T-helper 2 cell treated with Interferon-gamma antibody and Interleukin-4, amounts not matched to agents 5 μg/mL and 100 μg/mL, for 36 hours (primary cell): ENCODE measurements at regions not wholly inside any gene's neighbourhood (a gene's known extent, or its start where the extent isn't known, plus 50 kb on each side); places are given as distances from the start of the nearest gene placed in this dataset.

ENCODE experiments used
- DNase-seq: peaks from one replicate; pipeline ENCODE4 v3.0.0; 2021; ENCODE audit warnings: low spot score
- H3K27ac Mint-ChIP-seq: one replicate; pipeline ENCODE4 v1.8.0; 2021; ENCODE audit warnings: mild to moderate bottlenecking, mixed read lengths
- H3K27me3 Mint-ChIP-seq: one replicate; pipeline ENCODE4 v1.8.0; 2021; ENCODE audit warnings: low read depth, mixed read lengths
- H3K36me3 Mint-ChIP-seq: one replicate; pipeline ENCODE4 v1.8.0; 2021; ENCODE audit warnings: low read depth, mixed read lengths
- H3K4me1 Mint-ChIP-seq: one replicate; pipeline ENCODE4 v1.8.0; 2021; ENCODE audit warnings: low read depth, mixed read lengths
- H3K4me3 Mint-ChIP-seq: one replicate; pipeline ENCODE4 v1.8.0; 2022; ENCODE audit warnings: mild to moderate bottlenecking, moderate library complexity, mixed read lengths
- H3K9me3 Mint-ChIP-seq: one replicate; pipeline ENCODE4 v1.8.0; 2021; ENCODE audit warnings: mixed read lengths

DNA sequence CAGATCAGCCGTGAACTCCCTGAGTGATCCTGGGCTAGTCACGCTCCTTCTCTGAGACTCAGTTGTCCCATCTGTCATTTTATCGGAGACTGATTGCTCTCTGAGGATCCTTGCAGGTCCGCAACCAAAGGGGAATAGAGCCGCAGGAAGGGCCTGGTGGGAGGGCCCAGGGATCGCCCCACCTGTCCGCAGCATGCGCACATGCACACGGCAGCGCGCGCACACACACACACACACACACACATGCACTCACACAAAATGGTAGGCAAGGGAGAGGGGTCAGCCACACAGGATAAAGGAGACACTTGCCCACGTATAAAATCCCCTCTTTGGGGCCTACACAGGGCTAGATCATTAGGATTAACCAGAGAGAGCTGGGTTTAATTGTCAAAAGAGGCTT, 95.6 kb upstream of the FOXP4 start:
- H3K4me3 Mint-ChIP-seq = no peak overlapping the region
- H3K4me1 Mint-ChIP-seq = no peaks in the 10 kb centered on the region
- no peak for DNase-seq
- no peaks in the 10 kb centered on the region for H3K36me3 Mint-ChIP-seq
- H3K27ac Mint-ChIP-seq = no peak overlapping the region
- no peaks in the 10 kb centered on the region for H3K9me3 Mint-ChIP-seq
- H3K27me3 Mint-ChIP-seq = no peaks in the 10 kb centered on the region

DNA sequence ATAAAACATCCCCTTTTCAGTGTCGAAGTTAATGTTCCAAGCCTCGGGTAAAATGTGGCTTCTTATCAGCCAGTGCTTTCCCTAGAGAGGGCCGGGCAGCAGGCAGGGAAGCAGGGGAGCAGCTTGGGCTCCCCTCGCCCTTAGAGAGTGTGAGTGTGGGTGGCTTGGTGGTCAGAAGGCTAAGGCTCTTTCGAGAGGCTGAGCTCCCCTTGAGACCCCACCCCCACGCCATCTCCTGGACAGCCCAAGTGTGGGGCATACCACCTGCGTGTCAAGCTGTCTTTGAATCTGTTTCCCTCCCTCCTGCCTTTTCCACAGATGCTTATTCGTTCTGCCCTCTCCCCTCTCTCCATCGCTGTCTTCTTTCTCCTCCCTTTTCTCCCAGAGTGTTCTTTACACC, 95.1 kb upstream of the FOXP4 start:
- Mint-ChIP-seq H3K9me3 (no peaks in the 10 kb centered on the region), H3K4me3 (no peak overlapping the region), H3K27ac (no peak overlapping the region), H3K36me3 (no peaks in the 10 kb centered on the region), H3K4me1 (no peaks in the 10 kb centered on the region), H3K27me3 (no peaks in the 10 kb centered on the region)
- no peak for DNase-seq

DNA sequence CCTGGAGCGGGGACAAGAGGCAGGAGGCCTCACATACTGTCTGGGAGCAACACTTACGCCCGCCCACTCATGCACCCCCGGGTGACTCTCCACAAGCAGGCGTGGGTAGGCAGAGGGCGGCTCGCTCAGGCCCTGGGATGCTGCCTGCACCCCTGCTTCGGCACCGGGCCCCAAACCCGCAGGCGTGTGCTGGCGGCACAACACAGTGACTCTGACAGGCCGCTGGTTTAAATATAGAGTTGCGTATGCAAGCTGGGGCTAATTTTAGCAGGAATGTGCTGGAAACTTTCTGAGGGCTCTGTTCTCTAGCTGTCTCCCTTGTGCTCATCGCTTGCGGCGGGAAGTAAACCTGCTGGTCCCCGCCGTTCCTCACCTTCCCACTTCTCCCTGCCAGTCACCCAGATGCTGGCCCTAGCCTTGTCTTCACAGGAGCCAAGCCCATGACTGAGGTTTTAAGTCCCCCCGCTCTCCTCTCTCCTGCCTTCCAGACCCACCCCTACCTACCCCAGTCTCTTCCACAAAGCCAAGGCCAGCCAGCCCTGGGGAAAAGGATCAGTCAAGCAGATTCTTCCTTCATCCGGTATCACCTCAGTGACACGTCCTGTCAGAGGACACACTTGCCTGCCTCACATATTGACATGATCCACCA, 94.5 kb upstream of the FOXP4 start:
- Mint-ChIP-seq H3K4me3 (no peak overlapping the region), H3K9me3 (no peaks in the 10 kb centered on the region), H3K27ac (no peak overlapping the region), H3K36me3 (no peaks in the 10 kb centered on the region), H3K4me1 (no peaks in the 10 kb centered on the region), H3K27me3 (no peaks in the 10 kb centered on the region)
- DNase-seq = no peak

DNA sequence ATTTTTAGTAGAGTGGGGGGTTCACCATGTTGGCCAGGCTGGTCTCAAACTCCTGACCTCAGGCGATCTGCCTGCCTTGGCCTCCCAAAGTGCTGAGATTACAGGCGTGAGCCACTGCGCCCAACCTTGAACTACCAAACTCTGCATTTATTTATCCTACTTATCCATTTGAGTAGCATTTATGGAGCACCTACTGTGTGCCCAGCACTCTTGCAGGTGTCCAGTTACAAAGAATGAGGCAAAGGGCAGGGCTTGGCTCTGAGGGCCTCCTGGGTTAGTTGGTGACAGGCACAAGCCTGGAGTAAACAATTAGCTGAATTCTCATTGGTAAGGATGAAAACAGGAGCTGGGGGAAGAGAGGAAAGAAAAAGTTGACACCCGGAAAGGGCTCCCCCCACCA, 93.4 kb upstream of the FOXP4 start:
- Mint-ChIP-seq H3K36me3 (no peaks in the 10 kb centered on the region), H3K4me3 (no peak overlapping the region), H3K27me3 (no peaks in the 10 kb centered on the region), H3K9me3 (no peaks in the 10 kb centered on the region), H3K27ac (no peak overlapping the region), H3K4me1 (no peaks in the 10 kb centered on the region)
- DNase-seq = no peak

DNA sequence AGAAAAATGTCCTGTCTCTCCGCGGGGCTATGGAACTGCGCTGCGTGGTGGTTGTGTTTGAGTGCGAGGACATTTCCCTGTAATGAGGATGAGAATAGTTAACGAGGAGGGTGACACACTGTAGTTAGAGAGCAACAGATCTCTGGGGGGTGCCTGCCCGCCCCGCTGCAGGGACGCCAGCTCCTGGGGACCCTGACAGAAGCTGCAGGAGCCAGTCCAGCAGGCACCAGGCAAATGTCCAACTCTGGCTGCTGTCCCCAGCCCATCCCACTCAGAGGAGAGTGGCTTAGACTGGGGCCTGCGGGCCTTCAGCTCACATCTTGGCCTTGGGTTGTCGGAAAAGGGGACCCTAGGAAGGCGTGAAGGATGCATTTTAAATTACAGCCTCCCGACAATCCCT, 92.9 kb upstream of the FOXP4 start:
- no peaks in the 10 kb centered on the region for H3K4me1 Mint-ChIP-seq
- no peaks in the 10 kb centered on the region for H3K27me3 Mint-ChIP-seq

DNA sequence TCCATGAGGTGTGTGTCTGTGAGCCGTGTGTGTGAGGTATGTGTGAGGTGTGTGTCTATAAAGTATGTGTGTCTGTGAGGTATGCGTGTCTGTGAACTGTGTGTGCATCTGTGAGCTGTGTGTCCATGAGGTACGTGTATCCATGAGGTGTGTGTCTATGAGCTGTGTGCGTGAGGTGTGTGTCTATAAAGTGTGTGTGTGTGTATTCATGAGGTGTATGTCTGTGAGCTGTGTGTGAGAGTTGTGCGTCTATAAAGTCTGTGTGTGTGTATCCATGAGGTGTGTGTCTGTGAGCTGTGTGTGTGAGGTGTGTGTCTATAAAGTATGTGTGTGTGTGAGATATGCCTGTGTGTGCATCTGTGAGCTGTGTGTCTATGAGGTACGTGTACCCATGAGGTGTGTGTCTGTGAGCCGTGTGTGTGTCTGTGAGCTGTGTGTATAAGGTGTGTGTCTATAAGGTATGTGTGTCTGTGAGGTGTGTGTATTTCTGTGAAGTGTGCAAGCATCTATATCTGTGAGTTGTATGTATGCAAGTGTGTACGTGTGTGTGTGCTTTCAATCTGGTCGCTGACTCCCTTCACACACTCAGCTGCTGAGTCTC, 91.9 kb upstream of the FOXP4 start:
- H3K27me3 Mint-ChIP-seq = peaks cover 3% of the 10 kb centered on the region
- no peak overlapping the region for H3K4me3 Mint-ChIP-seq
- H3K36me3 Mint-ChIP-seq = no peaks in the 10 kb centered on the region
- no peak overlapping the region for H3K27ac Mint-ChIP-seq
- no peaks in the 10 kb centered on the region for H3K9me3 Mint-ChIP-seq
- DNase-seq = no peak
- no peaks in the 10 kb centered on the region for H3K4me1 Mint-ChIP-seq

More for the DNA sequence above, 92.9 kb upstream of the FOXP4 start:
- DNase-seq = no peak
- Mint-ChIP-seq H3K9me3 (no peaks in the 10 kb centered on the region), H3K36me3 (no peaks in the 10 kb centered on the region), H3K27ac (no peak overlapping the region), H3K4me3 (no peak overlapping the region)

DNA sequence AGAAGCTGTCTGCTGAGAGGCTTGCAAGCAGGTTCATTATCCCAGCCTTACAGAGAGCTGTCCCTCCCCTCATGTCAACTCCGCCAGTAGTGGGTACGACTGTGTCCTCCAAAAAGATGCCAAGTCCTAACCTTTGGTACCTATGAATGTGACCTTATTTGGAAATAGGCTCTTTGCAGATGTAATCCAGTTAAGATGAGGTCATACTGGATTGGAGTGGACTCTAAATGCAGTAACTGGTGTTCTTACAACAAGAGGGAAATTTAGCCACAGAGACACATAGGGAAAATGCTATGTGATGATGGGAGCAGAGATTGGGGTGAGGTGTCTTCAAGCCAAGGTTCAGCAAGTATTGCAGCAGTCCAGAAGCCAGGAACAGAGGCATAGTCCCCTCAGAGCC, 90.8 kb upstream of the FOXP4 start:
- H3K4me3 Mint-ChIP-seq = no peak overlapping the region
- H3K4me1 Mint-ChIP-seq = no peaks in the 10 kb centered on the region
- H3K9me3 Mint-ChIP-seq = no peaks in the 10 kb centered on the region
- no peak overlapping the region for H3K27ac Mint-ChIP-seq
- H3K36me3 Mint-ChIP-seq = no peaks in the 10 kb centered on the region
- DNase-seq = no peak
- H3K27me3 Mint-ChIP-seq = peaks cover 3% of the 10 kb centered on the region

DNA sequence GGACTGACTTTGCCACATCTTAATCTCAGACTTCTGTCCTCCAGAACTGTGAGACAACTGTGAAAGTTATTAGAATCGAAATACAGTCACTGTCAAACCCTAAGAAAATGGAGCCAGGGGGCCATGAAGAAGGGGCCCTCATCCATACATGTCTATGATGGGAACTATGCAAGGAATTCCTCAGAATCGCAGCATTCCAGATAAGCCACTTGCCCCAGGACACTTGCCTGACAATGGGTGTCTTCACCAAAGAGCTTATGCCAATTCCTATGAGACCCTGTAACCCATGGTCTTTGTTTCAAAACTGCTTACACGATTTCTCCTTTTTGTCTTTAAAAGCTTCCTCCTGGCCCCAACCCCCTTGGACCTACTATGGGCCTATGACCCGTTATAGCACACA, 90.4 kb upstream of the FOXP4 start:
- Mint-ChIP-seq H3K4me1 (no peaks in the 10 kb centered on the region), H3K36me3 (no peaks in the 10 kb centered on the region), H3K27me3 (peaks cover 3% of the 10 kb centered on the region), H3K27ac (no peak overlapping the region), H3K4me3 (no peak overlapping the region), H3K9me3 (no peaks in the 10 kb centered on the region)
- DNase-seq = no peak

DNA sequence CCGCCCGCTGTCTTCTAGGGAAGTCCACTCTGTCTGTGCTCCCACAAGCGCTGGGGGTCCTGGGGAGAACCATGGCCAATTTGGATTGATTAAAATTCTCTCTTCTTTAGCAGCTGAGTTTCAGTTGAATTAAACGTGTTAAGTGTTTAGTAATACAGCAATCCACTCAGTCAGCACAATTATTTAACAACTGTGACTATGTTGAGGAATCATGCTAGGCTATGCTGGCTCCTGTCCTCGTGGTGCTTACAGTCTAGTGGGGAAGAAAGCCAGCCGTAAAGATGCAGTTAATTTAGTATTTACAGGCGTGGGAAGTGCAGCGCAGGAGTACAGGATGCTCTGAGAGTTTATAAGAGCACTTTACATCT, 88.9 kb upstream of the FOXP4 start:
- Mint-ChIP-seq H3K36me3 (no peaks in the 10 kb centered on the region), H3K27me3 (peaks cover 6% of the 10 kb centered on the region), H3K9me3 (no peaks in the 10 kb centered on the region), H3K4me3 (no peak overlapping the region), H3K4me1 (no peaks in the 10 kb centered on the region), H3K27ac (no peak overlapping the region)
- no peak for DNase-seq

DNA sequence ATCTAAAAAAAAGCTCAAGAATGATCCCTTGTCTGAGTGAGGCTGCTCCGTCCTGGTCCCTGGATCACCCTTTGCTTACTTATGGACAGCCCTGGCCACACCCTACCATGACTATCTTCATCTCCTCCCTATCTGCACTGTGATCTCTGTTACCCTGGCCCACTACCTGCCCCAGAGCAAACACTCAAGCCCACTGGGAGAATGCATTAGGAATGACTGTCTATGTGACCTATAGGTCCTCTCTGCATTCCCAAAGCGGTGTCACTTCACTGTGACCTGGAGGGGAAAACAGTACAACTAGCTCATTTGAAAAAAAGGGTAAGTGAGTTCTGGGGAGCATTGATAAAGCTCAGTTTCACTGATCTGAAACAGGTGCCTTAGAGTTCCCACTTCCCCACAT, 86.4 kb upstream of the FOXP4 start:
- no peak for DNase-seq
- Mint-ChIP-seq H3K27me3 (peaks cover 10% of the 10 kb centered on the region), H3K4me1 (no peaks in the 10 kb centered on the region), H3K9me3 (no peaks in the 10 kb centered on the region), H3K27ac (no peak overlapping the region), H3K4me3 (no peak overlapping the region), H3K36me3 (no peaks in the 10 kb centered on the region)

DNA sequence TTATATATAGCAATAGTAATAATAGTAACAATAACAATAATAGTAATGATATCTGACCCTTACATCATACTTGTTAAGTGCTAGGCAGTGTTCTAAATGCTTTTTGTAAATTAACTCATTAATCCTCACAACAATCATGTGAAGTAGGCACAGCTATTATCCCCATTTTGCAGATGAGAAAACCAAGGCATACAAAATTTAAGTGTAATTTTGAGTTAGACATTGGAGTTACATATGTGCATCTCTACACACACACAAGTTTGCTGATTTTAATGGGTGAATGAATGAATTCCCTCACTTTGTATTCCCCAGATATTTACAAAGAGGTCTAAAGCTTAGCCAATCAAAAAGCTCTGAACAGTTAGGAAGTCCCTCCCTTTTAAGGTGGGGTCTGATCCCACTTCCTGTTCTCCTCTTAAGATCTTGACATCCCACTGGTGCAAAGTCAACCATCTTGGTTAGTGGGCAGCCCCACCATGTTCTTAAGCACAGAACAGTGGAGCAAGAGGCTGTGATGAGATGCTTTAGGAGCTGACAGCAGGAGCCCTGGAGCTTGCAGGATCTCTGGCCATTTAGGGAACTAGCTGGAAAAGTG, 85.3 kb upstream of the FOXP4 start:
- Mint-ChIP-seq H3K27me3 (peaks cover 16% of the 10 kb centered on the region), H3K9me3 (no peaks in the 10 kb centered on the region), H3K27ac (no peak overlapping the region), H3K4me1 (no peaks in the 10 kb centered on the region), H3K4me3 (no peak overlapping the region), H3K36me3 (no peaks in the 10 kb centered on the region)
- DNase-seq = no peak

DNA sequence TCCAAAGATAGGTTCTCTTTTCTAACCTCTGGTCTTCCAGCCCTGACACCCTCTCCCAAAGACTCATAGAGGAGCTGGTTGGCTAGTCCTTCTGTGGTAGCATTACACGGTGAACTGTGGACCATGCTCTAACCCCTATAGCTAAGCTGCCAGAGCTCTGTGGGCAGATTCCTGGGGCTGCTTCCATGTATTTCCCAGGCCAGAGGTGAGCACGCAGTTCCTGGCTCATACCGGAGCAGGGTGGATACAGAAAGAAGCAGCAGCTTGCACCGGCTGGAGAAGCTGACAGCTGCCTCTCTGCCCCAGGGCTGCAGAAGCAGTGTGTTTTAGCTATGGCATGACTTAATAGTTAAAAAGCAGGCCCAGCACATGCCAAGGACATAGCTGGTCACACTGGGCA, 84.1 kb upstream of the FOXP4 start:
- H3K36me3 Mint-ChIP-seq = no peaks in the 10 kb centered on the region

DNA sequence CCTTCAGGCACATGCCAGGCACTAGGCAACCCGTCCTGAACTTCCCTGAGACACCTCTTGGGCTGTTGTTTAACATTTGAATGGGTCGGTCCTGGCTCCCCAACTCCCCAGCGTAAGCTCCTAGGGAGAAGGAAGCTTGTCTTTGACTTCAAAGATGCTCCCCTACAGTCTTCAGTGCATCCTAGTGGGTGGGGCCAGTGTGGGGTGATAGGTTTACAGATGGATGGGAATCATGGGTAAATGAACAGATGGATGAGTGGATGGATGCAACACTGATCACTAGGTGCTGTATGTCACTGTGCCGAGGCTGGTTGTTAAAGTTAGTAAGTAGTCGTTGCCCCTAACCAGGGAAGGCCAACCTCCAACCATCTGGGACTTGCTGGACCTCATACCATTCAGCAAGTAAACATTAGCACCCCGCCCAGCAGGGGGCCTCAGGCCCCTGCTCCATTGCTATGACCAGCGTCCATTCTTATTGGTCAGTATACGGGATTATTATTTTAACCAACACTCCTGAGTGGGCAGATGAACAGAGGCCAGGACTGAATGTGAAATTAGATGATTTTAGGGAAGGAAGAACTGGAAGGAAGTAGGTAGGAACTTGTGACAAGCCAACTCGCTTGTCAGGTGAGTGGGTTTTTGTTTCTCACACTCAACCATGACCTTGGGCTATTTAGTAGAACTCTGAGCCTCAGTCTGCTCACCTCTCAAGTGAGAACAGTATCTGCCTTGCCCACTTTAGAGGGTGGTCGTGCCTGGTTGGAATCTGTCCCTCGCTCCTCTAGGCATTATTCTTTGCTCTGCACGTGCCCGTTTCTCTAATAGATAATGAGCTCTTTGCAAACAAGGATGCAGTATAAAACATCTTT, 82.9 kb upstream of the FOXP4 start:
- Mint-ChIP-seq H3K27ac (no peak overlapping the region), H3K4me3 (no peak overlapping the region), H3K27me3 (peaks cover 33% of the 10 kb centered on the region), H3K36me3 (no peaks in the 10 kb centered on the region), H3K4me1 (no peaks in the 10 kb centered on the region), H3K9me3 (no peaks in the 10 kb centered on the region)
- no peak for DNase-seq

More for the DNA sequence above, 84.1 kb upstream of the FOXP4 start:
- H3K9me3 Mint-ChIP-seq = no peaks in the 10 kb centered on the region
- H3K4me1 Mint-ChIP-seq = no peaks in the 10 kb centered on the region
- H3K4me3 Mint-ChIP-seq = no peak overlapping the region
- H3K27ac Mint-ChIP-seq = no peak overlapping the region
- no peak for DNase-seq
- H3K27me3 Mint-ChIP-seq = peaks cover 26% of the 10 kb centered on the region

DNA sequence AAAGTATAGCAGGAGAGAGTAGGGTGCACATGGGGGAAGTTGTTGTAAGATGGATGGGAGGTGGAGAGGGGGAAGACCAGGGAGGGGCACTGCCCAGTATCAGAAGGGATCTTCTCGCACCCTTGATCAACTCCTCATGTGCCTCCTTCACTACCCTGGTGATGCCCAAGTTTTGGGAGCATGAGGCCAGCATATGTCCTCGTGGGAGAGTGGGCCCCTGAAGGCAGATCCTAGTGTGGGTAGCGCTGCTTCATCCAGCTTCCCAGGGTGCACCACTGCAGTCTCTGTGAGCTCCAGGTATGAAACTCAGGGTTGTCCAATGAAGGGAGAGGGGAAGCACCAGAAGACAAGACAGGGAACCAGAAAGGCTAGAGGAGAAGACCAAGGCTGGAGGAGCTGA, 82.2 kb upstream of the FOXP4 start:
- Mint-ChIP-seq H3K4me3 (no peak overlapping the region), H3K4me1 (no peaks in the 10 kb centered on the region), H3K27me3 (peaks cover 35% of the 10 kb centered on the region), H3K36me3 (no peaks in the 10 kb centered on the region), H3K9me3 (no peaks in the 10 kb centered on the region), H3K27ac (no peak overlapping the region)
- no peak for DNase-seq
